WERI-Rb-1 (cell line): ENCODE measurements at regions not wholly inside any gene's neighbourhood (a gene's known extent, or its start where the extent isn't known, plus 50 kb on each side); places are given as distances from the start of the nearest gene placed in this dataset.

Experiments
- DNase-seq: peaks from one replicate; pipeline ENCODE4 v3.0.0-alpha.2; 2020
- H3K27ac ChIP-seq: fragments of 250-450 bp; sonication (Bioruptor Pico); 2 replicates; pipeline ENCODE4 v1.5.1; 2020; ENCODE audit warnings: mild to moderate bottlenecking, moderate library complexity
- H3K27me3 ChIP-seq: fragments of 250-450 bp; sonication (Bioruptor Pico); 2 replicates; pipeline ENCODE4 v1.5.1; 2021; ENCODE audit warnings: mild to moderate bottlenecking, low read depth, moderate library complexity; ENCODE audit not compliant: insufficient read depth, severe bottlenecking
- H3K36me3 ChIP-seq: fragments of 250-450 bp; sonication (Bioruptor Pico); 2 replicates; pipeline ENCODE4 v1.5.1; 2020; ENCODE audit warnings: mild to moderate bottlenecking, moderate library complexity
- H3K4me3 ChIP-seq: 2 replicates; pipeline ENCODE4 v1.5.1; 2011; ENCODE audit warnings: low read depth, mild to moderate bottlenecking, control low read depth, low read length
- H3K9me3 ChIP-seq: fragments of 250-450 bp; sonication (Bioruptor Pico); 2 replicates; pipeline ENCODE4 v1.5.1; 2021; ENCODE audit warnings: mild to moderate bottlenecking, moderate library complexity; ENCODE audit not compliant: severe bottlenecking
- CTCF ChIP-seq: IDR thresholded peaks from 2 replicates; pipeline ENCODE4 v1.5.1; 2011; ENCODE audit warnings: low read depth, mild to moderate bottlenecking, control low read depth, inconsistent platforms, low read length

GRCh38 chr6:44534291-44534690 lies 146.8 kb downstream of the CDC5L start:
- no peak overlapping the region for H3K4me3 ChIP-seq
- DNase-seq, result peak; percentile 4
- no peak for TF ChIP-seq CTCF
- H3K36me3 ChIP-seq, result no peaks in the 10 kb centered on the region
- no peaks in the 10 kb centered on the region for H3K27me3 ChIP-seq
- H3K9me3 ChIP-seq, result no peaks in the 10 kb centered on the region
- H3K27ac ChIP-seq, result no peak overlapping the region

DNA sequence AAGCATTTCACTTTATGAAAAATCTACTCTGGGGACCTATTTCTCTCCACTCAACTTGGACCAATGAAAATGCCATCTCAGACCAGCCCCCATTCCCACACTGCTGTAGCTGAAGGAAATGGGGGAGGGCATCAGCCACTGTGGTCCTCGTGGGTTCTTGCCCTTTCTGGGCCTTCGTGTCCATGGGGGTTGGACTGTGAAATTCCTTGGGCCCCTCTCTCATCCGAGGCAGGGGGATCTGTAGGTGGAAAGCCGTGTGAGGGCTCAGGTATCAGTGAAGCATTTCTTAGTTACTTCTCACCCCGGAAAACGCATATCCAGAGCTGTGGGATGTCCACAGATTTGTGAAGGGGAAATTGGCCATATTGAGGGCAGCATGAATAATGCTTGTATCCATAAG lies 147.9 kb downstream of the CDC5L start:
- no peaks in the 10 kb centered on the region for H3K36me3 ChIP-seq
- no peak overlapping the region for H3K27ac ChIP-seq
- no peak overlapping the region for H3K4me3 ChIP-seq
- H3K27me3 ChIP-seq, result no peaks in the 10 kb centered on the region
- no peak for TF ChIP-seq CTCF
- DNase-seq, result no peak
- H3K9me3 ChIP-seq, result no peaks in the 10 kb centered on the region

- DNase-seq, result no peak
- no peak for TF ChIP-seq CTCF
- no peak overlapping the region for H3K27ac ChIP-seq
- no peak overlapping the region for H3K4me3 ChIP-seq
- H3K9me3 ChIP-seq, result no peaks in the 10 kb centered on the region
- no peaks in the 10 kb centered on the region for H3K27me3 ChIP-seq
- H3K36me3 ChIP-seq, result no peaks in the 10 kb centered on the region
Measured at GRCh38 chr6:44535967-44536366, 148.5 kb downstream of the CDC5L start.

DNA sequence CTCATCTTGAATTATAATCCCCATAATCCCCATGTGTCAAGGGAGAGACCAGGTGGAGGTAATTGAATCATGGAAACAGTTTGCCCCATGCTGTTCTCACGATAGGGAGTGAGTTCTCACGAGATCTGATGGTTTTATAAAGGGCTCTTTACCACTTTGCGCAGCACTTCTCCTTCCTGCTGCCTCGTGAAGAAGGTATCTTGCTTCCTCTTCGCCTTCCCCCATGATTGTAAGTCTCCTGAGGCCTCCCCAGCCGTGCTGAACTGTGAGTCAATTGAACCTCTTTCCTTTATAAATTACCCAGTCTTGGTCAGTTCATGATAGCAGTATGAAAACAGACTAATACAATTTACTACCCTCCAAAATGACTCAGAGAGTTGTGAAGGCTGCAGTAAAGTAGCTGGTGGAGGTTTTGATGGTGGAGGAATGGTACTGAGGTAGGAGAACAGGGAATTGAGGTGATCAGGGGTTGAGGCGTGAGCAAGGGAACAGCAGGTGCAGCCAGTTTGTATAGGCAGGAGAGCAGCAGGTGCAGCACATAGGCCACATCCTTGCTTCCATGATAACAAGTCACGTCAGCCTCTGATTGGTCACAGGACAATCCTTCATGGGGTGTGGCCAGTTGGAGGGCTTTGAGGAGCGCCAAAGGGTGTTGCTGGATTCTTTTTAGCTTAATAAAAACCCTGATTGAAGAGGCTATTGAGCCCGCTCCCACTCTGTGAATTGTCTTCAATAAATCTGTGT lies 150.0 kb downstream of the CDC5L start:
- Histone ChIP-seq H3K9me3 (no peaks in the 10 kb centered on the region), H3K27me3 (no peaks in the 10 kb centered on the region), H3K4me3 (no peak overlapping the region), H3K36me3 (no peaks in the 10 kb centered on the region), H3K27ac (no peak overlapping the region)
- no peak for TF ChIP-seq CTCF
- peak; percentile 16 for DNase-seq

GRCh38 chr6:44538131-44538806 lies 150.8 kb downstream of the CDC5L start:
- TF ChIP-seq CTCF, result no peak
- Histone ChIP-seq H3K27me3 (no peaks in the 10 kb centered on the region), H3K9me3 (no peaks in the 10 kb centered on the region), H3K36me3 (no peaks in the 10 kb centered on the region), H3K27ac (no peak overlapping the region), H3K4me3 (no peak overlapping the region)
- no peak for DNase-seq

- Histone ChIP-seq H3K4me3 (no peak overlapping the region), H3K9me3 (no peaks in the 10 kb centered on the region), H3K27me3 (no peaks in the 10 kb centered on the region), H3K27ac (no peak overlapping the region), H3K36me3 (no peaks in the 10 kb centered on the region)
- peak; percentile 7 for DNase-seq
- TF ChIP-seq CTCF, result no peak
Measured at GRCh38 chr6:44538807-44539201, 151.3 kb downstream of the CDC5L start.
